Adrenal gland (tissue), 5 donors: ENCODE measurements at regions not wholly inside any gene's neighbourhood (a gene's known extent, or its start where the extent isn't known, plus 50 kb on each side); places are given as distances from the start of the nearest gene placed in this dataset.

Source experiments
- CTCF ChIP-seq, 6 experiments: fragments of 450-650 bp in 4 of 6; fragments of 200-600 bp in 2 of 6; sonication (generic) in 1 of 6; IDR thresholded peaks; 1 replicate in 5 of 6; 2 replicates in 1 of 6; pipeline versions ENCODE4 v1.5.1 to v1.8.0; 2016 to 2021; ENCODE audit warnings: antibody characterized with exemption in 6 of 6, mild to moderate bottlenecking in 2 of 6, moderate library complexity in 1 of 6
- POLR2A ChIP-seq, 2 donors: fragments of 450-650 bp; IDR thresholded peaks; one replicate each; pipeline ENCODE4 v1.6.1; 2017; ENCODE audit warnings: antibody characterized with exemption in 2 of 2, mild to moderate bottlenecking in 2 of 2, moderate library complexity in 1 of 2
- donor health status: DM: no; HTN: no; CAD: no.

GRCh38 chr10:65670087-65670486 is 1255.7 kb upstream of the LRRTM3 start:
- TF ChIP-seq CTCF (IDR thresholded peaks at IDR 0.05) (no peak), POLR2A (IDR thresholded peaks at IDR 0.05) (no peak)
